ENCODE measurements at regions not wholly inside any gene's neighbourhood (a gene's known extent, or its start where the extent isn't known, plus 50 kb on each side); places are given as distances from the start of the nearest gene placed in this dataset.

- TF ChIP-seq ZNF610 (tag by site-specific recombination; IDR thresholded peaks at IDR 0.05; ENCODE audit: borderline replicate concordance) (no peak), SP2 (tag by site-specific recombination; IDR thresholded peaks at IDR 0.05) (no peak), CTCF (tag by site-specific recombination; IDR thresholded peaks at IDR 0.05) (no peak), PBX3 (CRISPR knock-in tag; IDR thresholded peaks at IDR 0.05) (no peak), GFI1B (tag by site-specific recombination; IDR thresholded peaks at IDR 0.05) (no peak), ZNF214 (tag by site-specific recombination; IDR thresholded peaks at IDR 0.05; ENCODE audit: borderline replicate concordance) (no peak), SETDB1 (IDR thresholded peaks at IDR 0.05; ENCODE audit: insufficient read length, low read length) (no peak), ZNF274 (IDR thresholded peaks at IDR 0.05; ENCODE audit: low read length) (no peak), ZNF274 (tag by site-specific recombination; IDR thresholded peaks at IDR 0.05; ENCODE audit: borderline replicate concordance) (no peak), ZNF24 (tag by site-specific recombination; IDR thresholded peaks at IDR 0.05) (no peak), ZBTB49 (tag by site-specific recombination; IDR thresholded peaks at IDR 0.05; ENCODE audit: low read depth) (no peak)
Measured at GRCh38 chr2:34161549-34161948, 562.5 kb upstream of the FAM98A start.

Data from HEK293 (cell line).